Caco-2 (cell line): ENCODE measurements at regions not wholly inside any gene's neighbourhood (a gene's known extent, or its start where the extent isn't known, plus 50 kb on each side); places are given as distances from the start of the nearest gene placed in this dataset.
"Not testable (repeated sequence)": the region's sequence is repeated elsewhere in the genome, so short reads cannot be mapped to it uniquely, and the experiment has no call there.

ENCODE experiments used
- BruUV-seq: library from RNA; stranded (reverse); fragments of 400-500 nt; replicated peaks from 2 replicates; lab custom pipeline; 2021; lab: Mats Ljungman, UMichigan
- CTCF ChIA-PET: fragments of 300-600 bp; sonication (Branson Sonifier 250); formaldehyde crosslinking; loops from one replicate; lab custom pipeline; 2022; ENCODE audit warnings: antibody characterized with exemption; lab: Charles Lee
- POLR2A ChIA-PET: fragments of 300-600 bp; sonication (Branson Sonifier 250); formaldehyde crosslinking; loops from one replicate; lab custom pipeline; 2022; ENCODE audit warnings: antibody characterized with exemption; lab: Charles Lee
- DNase-seq, 2 experiments: peaks; one replicate each; pipeline versions ENCODE4 v3.0.0 to v3.0.0-alpha.2; 2020 to 2022
- H3K27me3 ChIP-seq: replicated peaks from 2 replicates; pipeline ENCODE4 v1.6.0; 2011; ENCODE audit warnings: low read length; ENCODE audit not compliant: control insufficient read depth, insufficient read depth
- H3K36me3 ChIP-seq: 2 replicates; pipeline ENCODE4 v1.5.1; 2011; ENCODE audit warnings: low read length; ENCODE audit not compliant: control insufficient read depth, insufficient read depth
- H3K4me1 ChIP-seq: fragments of 250-450 bp; sonication (Bioruptor Pico); 2 replicates; pipeline ENCODE4 v1.5.1; 2020; ENCODE audit warnings: mild to moderate bottlenecking
- H3K4me3 ChIP-seq: 2 replicates; pipeline ENCODE4 v1.5.1; 2011; ENCODE audit warnings: low read depth, mild to moderate bottlenecking, control low read depth, low read length
- H3K9me3 ChIP-seq: fragments of 250-450 bp; sonication (Bioruptor Pico); 2 replicates; pipeline ENCODE4 v1.5.1; 2020; ENCODE audit warnings: mild to moderate bottlenecking, moderate library complexity
- H3K27ac Mint-ChIP-seq: one replicate; pipeline ENCODE4 v1.8.0; 2022; ENCODE audit warnings: mixed read lengths; ENCODE audit not compliant: unreplicated experiment
- H3K27me3 Mint-ChIP-seq: one replicate; pipeline ENCODE4 v1.8.0; 2022; ENCODE audit warnings: mixed read lengths; ENCODE audit not compliant: insufficient read depth, unreplicated experiment
- H3K36me3 Mint-ChIP-seq: one replicate; pipeline ENCODE4 v1.8.0; 2022; ENCODE audit warnings: mild to moderate bottlenecking, mixed read lengths; ENCODE audit not compliant: insufficient read depth, unreplicated experiment
- H3K4me1 Mint-ChIP-seq: one replicate; pipeline ENCODE4 v1.8.0; 2022; ENCODE audit warnings: low read depth, mixed read lengths; ENCODE audit not compliant: unreplicated experiment
- H3K4me3 Mint-ChIP-seq: one replicate; pipeline ENCODE4 v1.8.0; 2022; ENCODE audit warnings: mild to moderate bottlenecking, moderate library complexity, mixed read lengths; ENCODE audit not compliant: unreplicated experiment
- H3K9me3 Mint-ChIP-seq: one replicate; pipeline ENCODE4 v1.8.0; 2022; ENCODE audit warnings: mixed read lengths; ENCODE audit not compliant: unreplicated experiment
- intact Hi-C: fragments of 100-400 bp; cut with micrococcal nuclease; formaldehyde crosslinking; loops from one replicate; pipeline ENCODE4 v1.10.0; 2022; ENCODE audit not compliant: unreplicated experiment
- TF ChIP-seq, protein P1 (sequence below), 2 experiments: fragments of 200-600 bp in 1 of 2; IDR thresholded peaks; 1 replicate in 1 of 2; 2 replicates in 1 of 2; pipeline versions ENCODE4 v1.5.1 to v1.8.0; 2011 to 2022; ENCODE audit warnings: antibody characterized with exemption in 1 of 2, control low read depth in 1 of 2, inconsistent platforms in 1 of 2, low read depth in 1 of 2, low read length in 1 of 2, mild to moderate bottlenecking in 1 of 2, moderate library complexity in 1 of 2; ENCODE audit not compliant: insufficient read depth in 1 of 2, severe bottlenecking in 1 of 2, unreplicated experiment in 1 of 2

- H3K4me3 ChIP-seq = no peak overlapping the region
- H3K27ac Mint-ChIP-seq = no peak overlapping the region
- no peak overlapping the region for H3K4me3 Mint-ChIP-seq
- no TSS peak for BruUV-seq
- H3K4me1 ChIP-seq = no peaks in the 10 kb centered on the region
- no peaks in the 10 kb centered on the region for H3K36me3 Mint-ChIP-seq
- no peaks in the 10 kb centered on the region for H3K9me3 Mint-ChIP-seq
- CTCF ChIA-PET = interaction anchor here (0.6 kb wide), 1 partner anchor 18 kb away, joined by 3 read pairs; no protein-coding TSS in a partner anchor
- no peaks in the 10 kb centered on the region for H3K27me3 ChIP-seq
- no peak for DNase-seq
- no peaks in the 10 kb centered on the region for H3K36me3 ChIP-seq
- POLR2A ChIA-PET = no interaction called here
- no peaks in the 10 kb centered on the region for H3K27me3 Mint-ChIP-seq
- TF ChIP-seq, protein P1, sequence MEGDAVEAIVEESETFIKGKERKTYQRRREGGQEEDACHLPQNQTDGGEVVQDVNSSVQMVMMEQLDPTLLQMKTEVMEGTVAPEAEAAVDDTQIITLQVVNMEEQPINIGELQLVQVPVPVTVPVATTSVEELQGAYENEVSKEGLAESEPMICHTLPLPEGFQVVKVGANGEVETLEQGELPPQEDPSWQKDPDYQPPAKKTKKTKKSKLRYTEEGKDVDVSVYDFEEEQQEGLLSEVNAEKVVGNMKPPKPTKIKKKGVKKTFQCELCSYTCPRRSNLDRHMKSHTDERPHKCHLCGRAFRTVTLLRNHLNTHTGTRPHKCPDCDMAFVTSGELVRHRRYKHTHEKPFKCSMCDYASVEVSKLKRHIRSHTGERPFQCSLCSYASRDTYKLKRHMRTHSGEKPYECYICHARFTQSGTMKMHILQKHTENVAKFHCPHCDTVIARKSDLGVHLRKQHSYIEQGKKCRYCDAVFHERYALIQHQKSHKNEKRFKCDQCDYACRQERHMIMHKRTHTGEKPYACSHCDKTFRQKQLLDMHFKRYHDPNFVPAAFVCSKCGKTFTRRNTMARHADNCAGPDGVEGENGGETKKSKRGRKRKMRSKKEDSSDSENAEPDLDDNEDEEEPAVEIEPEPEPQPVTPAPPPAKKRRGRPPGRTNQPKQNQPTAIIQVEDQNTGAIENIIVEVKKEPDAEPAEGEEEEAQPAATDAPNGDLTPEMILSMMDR (IDR thresholded peaks at IDR 0.05; ENCODE audit: insufficient read depth in 1 of 2, low read depth in 1 of 2, low read length in 1 of 2, severe bottlenecking in 1 of 2, unreplicated experiment in 1 of 2) = no peak
- no peaks in the 10 kb centered on the region for H3K9me3 ChIP-seq
- no peaks in the 10 kb centered on the region for H3K4me1 Mint-ChIP-seq
- intact Hi-C loops = no loop called here
These were observed 90.8 kb upstream of the OTUD4 start for GRCh38 chr4:145271194-145271593.

DNA sequence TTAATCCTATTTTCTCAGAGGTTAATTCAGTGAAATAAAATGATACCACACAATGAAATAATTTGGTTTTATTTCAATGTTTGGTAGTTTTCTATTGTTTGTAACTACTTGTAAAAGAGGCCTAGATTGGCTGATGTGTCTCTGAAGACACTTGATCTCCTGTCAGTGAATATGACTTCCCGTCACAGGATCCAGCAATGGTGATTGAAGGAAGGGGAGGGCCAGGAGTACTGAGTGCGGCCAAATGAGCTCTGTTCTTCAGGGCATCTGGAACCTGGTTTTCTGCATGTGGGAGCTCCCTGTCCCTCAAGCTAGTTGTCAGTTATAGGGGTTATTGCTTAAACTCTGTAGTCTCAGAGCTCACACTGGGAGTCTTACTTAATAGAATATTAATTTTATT is 86.5 kb upstream of the OTUD4 start:
- Mint-ChIP-seq H3K4me1 (no peaks in the 10 kb centered on the region), H3K36me3 (no peaks in the 10 kb centered on the region), H3K27me3 (no peaks in the 10 kb centered on the region), H3K4me3 (no peak overlapping the region), H3K27ac (no peak overlapping the region), H3K9me3 (no peaks in the 10 kb centered on the region)
- ChIA-PET CTCF (no interaction called here), POLR2A (no interaction called here)
- no peaks in the 10 kb centered on the region for H3K27me3 ChIP-seq
- H3K4me3 ChIP-seq = no peak overlapping the region
- TF ChIP-seq, protein P1 (IDR thresholded peaks at IDR 0.05; ENCODE audit: insufficient read depth in 1 of 2, low read depth in 1 of 2, low read length in 1 of 2, severe bottlenecking in 1 of 2, unreplicated experiment in 1 of 2) = no peak
- no peaks in the 10 kb centered on the region for H3K9me3 ChIP-seq
- intact Hi-C loops = no loop called here
- BruUV-seq = no TSS peak
- H3K36me3 ChIP-seq = no peaks in the 10 kb centered on the region
- no peak for DNase-seq
- H3K4me1 ChIP-seq = no peaks in the 10 kb centered on the region

DNA sequence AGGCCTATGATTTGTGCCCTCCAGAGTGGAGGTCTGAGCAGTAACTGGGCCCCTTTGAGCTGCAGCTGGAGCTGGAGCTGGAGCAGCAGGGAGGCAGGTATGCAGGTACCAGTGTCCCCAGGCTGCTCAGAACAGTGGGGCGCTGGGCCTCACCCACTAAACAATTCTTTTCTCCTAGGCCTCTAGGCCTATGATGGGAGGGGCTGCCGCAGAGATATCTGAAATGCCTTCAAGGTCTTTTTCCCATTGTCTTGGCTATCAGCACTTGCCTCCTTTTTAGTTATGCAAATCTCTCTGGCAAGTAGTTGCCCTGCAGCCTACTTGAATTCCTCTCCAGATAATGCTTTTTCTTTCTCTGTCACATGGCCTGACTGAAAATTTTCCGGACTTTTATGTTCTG is 79.7 kb upstream of the OTUD4 start:
- Mint-ChIP-seq H3K4me1 (no peaks in the 10 kb centered on the region), H3K9me3 (no peaks in the 10 kb centered on the region), H3K36me3 (no peaks in the 10 kb centered on the region), H3K27me3 (no peaks in the 10 kb centered on the region), H3K27ac (no peak overlapping the region), H3K4me3 (no peak overlapping the region)
- BruUV-seq = no TSS peak
- TF ChIP-seq, protein P1 (IDR thresholded peaks at IDR 0.05; ENCODE audit: insufficient read depth in 1 of 2, low read depth in 1 of 2, low read length in 1 of 2, severe bottlenecking in 1 of 2, unreplicated experiment in 1 of 2) = no peak
- intact Hi-C loops = no loop called here
- H3K4me3 ChIP-seq = no peak overlapping the region
- H3K9me3 ChIP-seq = no peaks in the 10 kb centered on the region
- H3K27me3 ChIP-seq = no peaks in the 10 kb centered on the region
- CTCF ChIA-PET = no interaction called here
- POLR2A ChIA-PET = no interaction called here
- H3K4me1 ChIP-seq = no peaks in the 10 kb centered on the region
- DNase-seq = no peak
- no peaks in the 10 kb centered on the region for H3K36me3 ChIP-seq

GRCh38 chr4:145255311-145255710 is 74.9 kb upstream of the OTUD4 start:
- H3K9me3 Mint-ChIP-seq, H3K4me1 Mint-ChIP-seq, POLR2A ChIA-PET, H3K4me1 ChIP-seq, H3K27me3 ChIP-seq, H3K27ac Mint-ChIP-seq, CTCF ChIA-PET, intact Hi-C loops, H3K27me3 Mint-ChIP-seq, H3K9me3 ChIP-seq, H3K4me3 ChIP-seq, H3K4me3 Mint-ChIP-seq, H3K36me3 ChIP-seq, DNase-seq, H3K36me3 Mint-ChIP-seq, BruUV-seq: not testable (repeated sequence)
